NB4 (cell line): ENCODE measurements at regions not wholly inside any gene's neighbourhood (a gene's known extent, or its start where the extent isn't known, plus 50 kb on each side); places are given as distances from the start of the nearest gene placed in this dataset.
"Not testable (repeated sequence)": the region's sequence is repeated elsewhere in the genome, so short reads cannot be mapped to it uniquely, and the experiment has no call there.

Source experiments
- DNase-seq: peaks from one replicate; pipeline ENCODE4 v3.0.0; 2010; ENCODE audit warnings: low read depth
- H3K4me3 ChIP-seq: one replicate; pipeline ENCODE4 v1.5.1; 2011; ENCODE audit warnings: mild to moderate bottlenecking, low read depth, low read length, moderate library complexity
- CTCF ChIP-seq: IDR thresholded peaks from one replicate; pipeline ENCODE4 v1.5.1; 2012; ENCODE audit warnings: low read depth, low read length
- MAX ChIP-seq: IDR thresholded peaks from 2 replicates; pipeline ENCODE4 v1.6.1; 2011; ENCODE audit warnings: low read depth, low read length
- MYC ChIP-seq: IDR thresholded peaks from 2 replicates; pipeline ENCODE4 v1.6.1; 2011; ENCODE audit warnings: low read depth, low read length
- POLR2A ChIP-seq: IDR thresholded peaks from 2 replicates; pipeline ENCODE4 v1.6.1; 2011; ENCODE audit warnings: mild to moderate bottlenecking; ENCODE audit not compliant: insufficient read length; ENCODE audit errors: extremely low read depth

DNA sequence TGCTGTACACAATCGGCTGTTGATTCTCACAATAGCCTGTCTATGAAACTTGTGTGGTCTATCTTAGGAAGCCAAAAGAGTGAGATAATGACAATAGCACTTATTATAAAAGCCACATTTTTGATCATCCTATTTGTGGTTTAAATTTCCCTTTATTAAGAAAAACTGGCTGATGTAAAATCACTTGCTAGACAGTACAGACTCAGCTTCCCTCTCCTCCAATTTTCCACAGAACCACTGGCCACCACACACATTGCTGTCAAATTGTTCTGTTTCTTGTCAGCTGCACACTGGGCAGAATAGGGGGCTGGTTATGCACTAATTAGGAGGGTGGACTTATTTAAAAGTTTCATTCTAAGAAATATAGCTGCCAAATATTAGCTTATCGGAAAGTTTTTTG is 425.9 kb downstream of the EPHA3 start:
- TF ChIP-seq MAX (no peak), CTCF (no peak), POLR2A (no peak), MYC (no peak)
- no peak for DNase-seq
- no peak overlapping the region for H3K4me3 ChIP-seq

DNA sequence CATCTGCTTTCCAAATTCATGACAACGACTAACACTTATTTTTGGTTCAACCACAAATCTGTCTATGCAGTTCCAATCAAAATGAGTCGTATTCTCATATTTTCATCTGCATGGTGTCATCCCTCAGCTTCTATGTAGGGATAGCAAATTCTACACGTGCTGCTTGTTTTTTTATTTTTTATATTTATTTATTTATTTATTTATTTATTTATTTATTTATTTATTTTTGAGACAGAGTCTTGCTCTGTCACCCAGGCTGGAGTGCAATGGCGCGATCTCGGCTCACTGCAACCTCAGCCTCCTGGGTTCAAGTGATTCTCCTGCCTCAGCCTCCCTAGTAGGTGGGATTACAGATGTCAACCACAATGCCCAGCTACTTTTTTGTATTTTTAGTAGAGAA is 447.2 kb downstream of the EPHA3 start:
- not testable (repeated sequence) for H3K4me3 ChIP-seq, DNase-seq

DNA sequence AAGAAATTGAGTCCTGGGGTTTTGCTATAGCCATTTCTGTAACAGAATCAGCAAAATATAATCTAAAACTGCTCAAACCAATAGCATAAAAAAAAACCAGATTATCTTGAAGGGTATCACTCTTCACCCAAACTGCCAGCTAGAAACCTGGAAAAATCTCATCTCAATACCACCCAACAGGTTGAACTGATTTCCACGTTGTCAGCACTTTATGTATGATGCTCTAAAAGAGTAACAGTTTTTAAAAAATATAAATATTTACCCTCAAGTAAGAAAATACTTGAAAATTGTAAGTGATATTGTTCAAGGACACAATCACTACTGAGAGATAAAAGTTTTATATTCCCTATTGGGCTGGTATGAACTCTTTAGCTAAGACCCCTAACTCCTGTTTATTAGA is 451.3 kb downstream of the EPHA3 start:
- TF ChIP-seq CTCF: no peak
- no peak for TF ChIP-seq MAX
- TF ChIP-seq POLR2A: no peak
- TF ChIP-seq MYC: no peak
- DNase-seq: no peak

GRCh38 chr3:89560568-89560967 is 453.1 kb downstream of the EPHA3 start:
- DNase-seq: no peak
- TF ChIP-seq MYC (no peak), CTCF (no peak), MAX (no peak), POLR2A (no peak)
- H3K4me3 ChIP-seq: no peak overlapping the region

More for the DNA sequence above, 451.3 kb downstream of the EPHA3 start:
- H3K4me3 ChIP-seq: no peak overlapping the region

DNA sequence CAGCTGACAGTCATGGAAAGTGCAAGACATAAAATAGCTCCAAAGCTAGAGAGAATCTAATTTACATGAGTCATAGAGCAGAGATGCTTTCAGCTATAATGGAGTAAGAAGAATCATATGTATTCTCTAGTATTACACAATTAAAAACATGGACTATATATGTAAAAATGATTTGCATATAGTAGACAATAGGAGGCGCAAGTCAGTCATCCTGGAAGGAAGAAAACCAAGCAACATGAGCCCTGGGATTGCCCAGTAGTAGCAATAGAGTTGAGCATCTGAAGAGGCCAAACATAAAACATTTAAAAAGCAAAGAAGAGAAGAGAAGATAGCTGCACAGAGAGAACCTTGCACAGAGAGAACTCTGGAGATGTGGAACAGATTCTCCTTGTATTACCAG is 455.0 kb downstream of the EPHA3 start:
- DNase-seq: peak; percentile 5
- H3K4me3 ChIP-seq: no peak overlapping the region

GRCh38 chr3:89565098-89565497 is 457.7 kb downstream of the EPHA3 start:
- H3K4me3 ChIP-seq: no peak overlapping the region
- DNase-seq: no peak
- no peak for TF ChIP-seq CTCF
- TF ChIP-seq POLR2A: no peak
- no peak for TF ChIP-seq MAX
- no peak for TF ChIP-seq MYC

More for the DNA sequence above, 455.0 kb downstream of the EPHA3 start:
- TF ChIP-seq POLR2A (no peak), CTCF (no peak), MYC (no peak), MAX (no peak)
